RWPE1 (cell line): ENCODE measurements at regions not wholly inside any gene's neighbourhood (a gene's known extent, or its start where the extent isn't known, plus 50 kb on each side); places are given as distances from the start of the nearest gene placed in this dataset.

ENCODE experiments used
- CTCF ChIA-PET: fragments of 350-600 bp; sonication (Branson Sonifier 250); formaldehyde crosslinking; extraction: SDS; loops from one replicate; lab custom pipeline; 2021; lab: Yijun Ruan, JAX
- POLR2A ChIA-PET: fragments of 400-600 bp; formaldehyde crosslinking; extraction: SDS; loops from one replicate; lab custom pipeline; 2020; ENCODE audit warnings: antibody characterized with exemption; ENCODE audit not compliant: low non-redundant PET; lab: Yijun Ruan, JAX
- DNase-seq: peaks from one replicate; pipeline ENCODE4 v3.0.0; 2012; ENCODE audit warnings: low spot score
- H3K27ac ChIP-seq: fragments of 450-650 bp; 2 replicates; pipeline ENCODE4 v1.5.1; 2017
- TF ChIP-seq, protein P1 (sequence below): fragments of 450-650 bp; conservative IDR thresholded peaks from 2 replicates; pipeline ENCODE4 v1.5.1; 2017; ENCODE audit warnings: low read depth, mild to moderate bottlenecking

DNA sequence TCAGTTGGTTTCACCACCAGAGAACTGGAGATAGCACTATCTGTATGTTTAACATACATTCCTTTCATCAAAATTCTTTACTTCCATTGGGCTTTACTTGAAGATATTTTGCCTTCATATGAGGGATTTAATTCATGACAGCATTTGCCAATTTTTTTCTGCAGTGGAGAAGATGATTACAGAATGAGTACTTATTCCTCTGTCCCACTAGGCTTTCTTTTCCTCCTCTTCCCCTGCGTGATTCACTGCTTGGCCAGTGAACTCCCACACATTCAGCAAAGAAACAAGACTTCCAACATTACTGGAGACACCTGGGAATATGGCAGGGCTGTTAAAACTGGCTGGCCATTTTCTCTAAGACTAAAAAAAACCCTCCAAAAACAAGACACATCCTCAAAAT is 425.8 kb upstream of the KCNH7 start:
- no peak overlapping the region for H3K27ac ChIP-seq
- POLR2A ChIA-PET, result no interaction called here
- DNase-seq, result no peak
- TF ChIP-seq, protein P1, sequence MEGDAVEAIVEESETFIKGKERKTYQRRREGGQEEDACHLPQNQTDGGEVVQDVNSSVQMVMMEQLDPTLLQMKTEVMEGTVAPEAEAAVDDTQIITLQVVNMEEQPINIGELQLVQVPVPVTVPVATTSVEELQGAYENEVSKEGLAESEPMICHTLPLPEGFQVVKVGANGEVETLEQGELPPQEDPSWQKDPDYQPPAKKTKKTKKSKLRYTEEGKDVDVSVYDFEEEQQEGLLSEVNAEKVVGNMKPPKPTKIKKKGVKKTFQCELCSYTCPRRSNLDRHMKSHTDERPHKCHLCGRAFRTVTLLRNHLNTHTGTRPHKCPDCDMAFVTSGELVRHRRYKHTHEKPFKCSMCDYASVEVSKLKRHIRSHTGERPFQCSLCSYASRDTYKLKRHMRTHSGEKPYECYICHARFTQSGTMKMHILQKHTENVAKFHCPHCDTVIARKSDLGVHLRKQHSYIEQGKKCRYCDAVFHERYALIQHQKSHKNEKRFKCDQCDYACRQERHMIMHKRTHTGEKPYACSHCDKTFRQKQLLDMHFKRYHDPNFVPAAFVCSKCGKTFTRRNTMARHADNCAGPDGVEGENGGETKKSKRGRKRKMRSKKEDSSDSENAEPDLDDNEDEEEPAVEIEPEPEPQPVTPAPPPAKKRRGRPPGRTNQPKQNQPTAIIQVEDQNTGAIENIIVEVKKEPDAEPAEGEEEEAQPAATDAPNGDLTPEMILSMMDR, result no peak
- CTCF ChIA-PET, result interaction anchor here (0.5 kb wide), 1 partner anchor 116 kb away, joined by 3 read pairs; no protein-coding TSS in a partner anchor

DNA sequence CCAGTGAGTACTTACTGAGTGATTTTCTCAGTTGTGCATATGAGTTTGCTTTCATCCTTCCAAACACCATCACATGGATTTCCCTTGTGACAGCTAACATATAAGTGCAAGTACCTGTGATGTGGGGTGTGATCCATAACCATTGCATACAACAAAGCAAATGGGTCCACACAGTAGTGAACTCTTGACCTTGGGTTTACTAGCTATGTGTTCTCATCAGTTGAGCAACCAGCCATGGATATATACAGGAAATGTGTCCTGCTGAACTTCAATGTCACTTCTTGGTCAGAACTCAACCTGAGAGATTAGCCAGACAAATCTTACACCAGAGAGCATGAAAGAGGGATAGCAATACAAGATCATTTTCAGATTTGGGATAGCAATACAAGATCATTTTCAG is 420.9 kb upstream of the KCNH7 start:
- no peak overlapping the region for H3K27ac ChIP-seq
- CTCF ChIA-PET, result interaction anchor here (0.6 kb wide), 1 partner anchor 364 kb away, joined by 3 read pairs; no protein-coding TSS in a partner anchor
- DNase-seq, result no peak
- POLR2A ChIA-PET, result no interaction called here
- TF ChIP-seq, protein P1, result no peak

DNA sequence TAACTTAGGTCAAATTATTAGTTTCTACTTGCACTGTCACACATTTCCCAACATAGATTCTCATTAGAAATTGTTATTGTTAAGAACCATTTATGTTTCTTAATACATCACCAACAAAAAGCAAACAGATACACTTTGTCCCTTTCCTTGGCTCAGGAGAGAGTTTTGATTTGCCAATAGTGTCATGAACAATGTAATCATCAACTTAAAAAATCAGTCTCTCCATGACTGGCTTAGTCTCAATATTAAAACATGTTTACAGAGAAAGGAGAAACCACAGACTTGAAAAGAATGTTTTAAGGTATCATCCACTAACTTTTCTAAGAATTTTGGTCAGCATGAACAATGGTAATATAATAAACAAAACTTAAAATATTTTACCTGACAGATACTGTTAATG is 416.5 kb upstream of the KCNH7 start:
- no peak for DNase-seq
- TF ChIP-seq, protein P1, result no peak
- CTCF ChIA-PET, result no interaction called here
- H3K27ac ChIP-seq, result no peak overlapping the region
- POLR2A ChIA-PET, result no interaction called here

DNA sequence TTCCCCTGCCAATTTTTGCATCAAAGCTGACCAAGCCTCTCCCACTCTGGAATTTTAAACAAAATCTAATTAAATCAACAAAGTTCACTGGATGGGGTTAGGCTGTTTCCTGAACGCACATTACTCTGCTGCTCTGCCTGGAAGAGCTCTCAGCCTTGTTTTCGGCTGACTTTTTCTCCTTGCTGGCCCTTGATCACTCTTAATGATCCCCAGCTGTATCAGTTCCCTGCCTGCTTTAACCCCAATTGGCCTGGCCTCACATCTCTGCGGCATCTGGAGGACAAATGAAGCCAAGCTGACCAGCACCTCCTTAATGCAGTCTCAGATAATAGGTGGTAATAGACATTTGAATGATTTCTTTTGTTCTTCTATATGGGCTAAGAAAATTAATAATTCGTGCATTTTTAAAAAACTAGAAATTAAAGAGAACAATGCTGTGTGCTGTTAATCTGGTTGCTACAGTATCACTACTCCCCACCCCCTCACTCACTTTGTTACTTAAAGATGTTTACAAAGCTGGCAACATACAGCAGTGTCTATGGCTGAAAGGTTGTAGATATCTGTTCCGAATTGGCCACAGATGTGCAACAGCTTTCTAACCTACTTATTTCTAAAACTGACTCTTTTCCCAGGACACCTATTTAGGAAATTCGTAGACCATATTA is 415.2 kb upstream of the KCNH7 start:
- TF ChIP-seq, protein P1, result no peak
- ChIA-PET CTCF (no interaction called here), POLR2A (no interaction called here)
- DNase-seq, result no peak
- H3K27ac ChIP-seq, result no peak overlapping the region

DNA sequence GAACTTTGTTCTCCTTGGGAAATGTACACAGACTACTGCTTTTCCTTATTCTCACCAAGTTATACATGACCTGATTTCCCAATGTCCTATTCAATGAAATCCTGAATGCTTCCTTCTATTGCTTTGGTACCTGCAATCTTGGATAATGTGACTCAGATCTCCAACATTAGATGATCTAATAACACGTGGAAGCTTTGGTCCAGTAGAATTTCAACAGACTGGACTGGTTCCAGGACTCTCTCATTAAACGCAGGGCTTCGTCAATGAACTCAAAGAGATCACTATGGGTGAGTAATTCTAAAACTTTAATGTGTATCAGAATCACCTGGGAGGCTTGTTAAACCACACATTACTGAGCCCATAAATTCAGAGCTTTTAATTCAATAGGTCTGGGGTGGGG is 413.6 kb upstream of the KCNH7 start:
- no peak overlapping the region for H3K27ac ChIP-seq
- POLR2A ChIA-PET, result no interaction called here
- DNase-seq, result peak; percentile 13
- CTCF ChIA-PET, result interaction anchor here (0.6 kb wide), 1 partner anchor 14 kb away, joined by 6 read pairs; no protein-coding TSS in a partner anchor
- TF ChIP-seq, protein P1, result no peak

DNA sequence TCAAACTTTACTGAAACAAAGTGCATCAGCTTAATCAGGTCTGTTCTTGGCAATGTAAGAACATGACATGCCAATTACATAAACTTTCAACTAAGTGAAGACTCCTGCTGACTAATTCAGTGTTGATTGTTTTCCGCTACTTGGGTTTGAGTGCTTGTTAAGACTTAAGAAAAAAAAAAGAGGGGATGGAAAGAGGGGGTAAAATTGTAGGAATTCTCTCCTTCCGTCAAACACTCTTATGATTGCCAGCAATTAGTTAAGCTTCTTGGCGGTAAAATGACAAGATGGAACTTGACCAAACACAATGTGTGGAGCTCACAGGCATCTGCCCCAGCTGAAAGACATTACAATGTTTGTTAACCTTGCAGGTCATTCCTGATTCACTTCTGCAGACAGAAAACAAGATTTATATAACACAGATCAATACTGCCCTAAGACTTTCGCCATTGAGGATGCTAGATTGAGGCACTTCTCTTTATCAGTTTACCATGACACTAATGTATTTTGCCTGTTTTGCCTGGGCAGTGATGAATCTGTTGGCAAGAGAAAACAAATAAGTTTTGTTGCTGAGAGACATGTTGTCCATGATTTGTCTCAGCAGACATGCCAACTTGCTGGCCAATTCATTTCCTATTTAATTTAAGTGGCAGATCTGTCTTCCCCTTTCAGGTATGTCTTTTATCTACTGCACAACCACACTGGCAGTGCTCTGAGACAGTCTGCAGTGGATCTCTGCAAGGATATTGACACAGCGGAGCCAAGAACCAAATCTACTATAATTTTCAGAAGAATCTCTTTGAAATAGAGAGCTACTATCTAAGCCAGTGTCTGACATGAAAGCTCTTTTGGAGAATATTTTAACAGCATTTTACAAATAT is 410.0 kb upstream of the KCNH7 start:
- TF ChIP-seq, protein P1, result no peak
- no peak for DNase-seq
- ChIA-PET POLR2A (no interaction called here), CTCF (interaction anchor here (0.6 kb wide), 2 partner anchors 72 to 1060 kb away, joined by 3 read pairs; no protein-coding TSS in a partner anchor)
- no peak overlapping the region for H3K27ac ChIP-seq
